SHP77 treated with DMSO at 0.1 percent for 48 hours (cell line): ENCODE measurements at regions not wholly inside any gene's neighbourhood (a gene's known extent, or its start where the extent isn't known, plus 50 kb on each side); places are given as distances from the start of the nearest gene placed in this dataset.
"Not testable (repeated sequence)": the region's sequence is repeated elsewhere in the genome, so short reads cannot be mapped to it uniquely, and the experiment has no call there.

Experiments
- DNase-seq: peaks from one replicate; lab custom pipeline; 2025; lab: John Stamatoyannopoulos, UW

- peak; percentile 54 for DNase-seq
Measured at GRCh38 chr3:164113371-164114332, 964.6 kb downstream of the SI start.

DNA sequence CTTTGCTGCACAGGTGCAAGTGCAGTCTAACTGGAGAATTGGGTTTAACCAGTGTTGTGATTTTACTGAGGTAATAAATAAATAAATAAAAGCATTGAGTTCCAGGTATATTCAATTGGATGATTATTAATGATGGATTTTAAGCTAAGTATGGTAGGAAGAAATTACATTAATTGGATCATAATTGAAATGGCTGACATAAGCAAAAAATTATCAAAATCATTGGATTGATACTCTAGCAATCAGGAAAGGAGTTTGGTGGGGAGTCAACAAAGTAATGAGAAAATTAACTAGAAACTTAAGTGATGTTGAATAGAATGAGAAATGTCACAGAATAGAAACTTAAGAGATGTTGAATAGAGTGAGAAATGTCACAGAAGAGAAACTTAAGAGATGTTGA lies 981.9 kb downstream of the SI start:
- no peak for DNase-seq

GRCh38 chr3:164095949-164096348 lies 982.3 kb downstream of the SI start:
- no peak for DNase-seq

DNA sequence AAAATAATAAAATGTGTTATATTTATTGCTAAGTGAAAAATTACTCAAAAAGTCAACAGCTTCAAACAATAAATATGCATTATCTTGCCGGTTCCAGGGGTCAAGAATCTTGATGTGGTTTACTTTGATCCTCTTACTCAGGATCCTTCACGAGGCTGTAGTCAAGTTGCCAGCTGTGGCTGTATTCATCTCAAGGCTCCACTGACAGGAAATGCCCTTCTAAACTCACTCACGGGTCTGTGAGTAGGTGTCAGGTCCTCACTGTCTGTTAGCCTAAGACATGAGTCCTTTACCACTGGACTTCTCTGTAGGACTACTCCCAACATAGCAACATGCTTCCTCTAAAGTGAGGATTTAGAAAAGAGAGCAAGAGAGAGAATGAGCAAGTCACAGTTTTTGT lies 983.0 kb downstream of the SI start:
- DNase-seq = no peak

GRCh38 chr3:164094546-164094945 lies 983.8 kb downstream of the SI start:
- DNase-seq = no peak

DNA sequence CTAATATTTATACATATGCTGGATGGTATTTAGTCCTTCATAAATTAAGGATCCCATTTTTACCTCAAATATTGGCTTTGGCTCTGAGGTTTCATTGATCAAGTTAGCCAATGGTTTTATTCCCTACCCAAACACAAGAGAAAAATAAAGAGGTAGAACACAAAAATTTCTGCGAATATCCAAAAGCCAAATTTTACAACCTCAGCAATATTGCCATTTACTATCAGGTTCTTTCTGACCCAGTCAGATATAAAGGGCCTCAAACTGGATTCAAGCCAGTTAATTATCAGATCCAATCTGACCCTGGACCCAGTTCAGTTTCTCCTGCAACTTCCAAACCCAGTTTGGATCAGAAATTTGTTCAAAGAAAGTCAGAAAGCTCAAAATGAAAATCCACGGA lies 998.1 kb downstream of the SI start:
- DNase-seq = no peak

DNA sequence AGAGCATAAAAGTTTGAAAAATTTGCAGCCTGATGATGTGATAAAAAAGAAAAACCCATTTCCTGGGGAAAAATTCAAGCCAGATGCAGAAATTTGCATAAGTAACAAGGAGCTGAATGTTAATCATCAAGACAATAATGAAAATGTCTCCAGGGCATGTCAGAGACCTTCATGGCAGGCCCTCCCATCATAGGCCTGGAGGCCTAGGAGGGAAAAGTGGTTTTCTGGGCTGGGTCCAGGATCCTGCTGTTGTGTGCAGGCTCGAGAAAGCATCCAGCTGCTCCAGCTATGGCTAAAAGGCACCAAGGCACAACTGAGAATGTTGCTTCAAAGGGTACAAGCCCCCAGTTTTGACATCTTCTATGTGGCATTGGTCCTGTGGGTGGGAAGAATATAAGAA lies 1014.0 kb downstream of the SI start:
- DNase-seq = no peak

DNA sequence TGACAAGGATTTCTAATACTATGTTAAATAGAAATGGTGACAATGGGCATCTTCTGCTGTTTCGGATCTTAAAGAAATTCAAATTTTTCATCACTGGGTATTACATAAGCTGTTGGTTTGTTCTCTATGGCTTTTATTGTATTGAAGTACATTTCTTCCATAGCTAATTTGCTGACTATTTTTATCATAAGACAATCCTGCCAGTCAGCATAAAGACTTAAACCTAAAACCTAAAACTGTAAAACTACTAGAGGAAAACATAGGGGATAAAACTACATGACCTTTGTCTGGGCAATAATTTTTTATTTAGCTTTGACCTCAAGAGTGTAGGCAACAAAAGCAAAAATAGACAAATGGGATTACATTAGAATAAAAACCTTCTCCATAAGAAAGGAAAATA lies 1017.4 kb downstream of the SI start:
- no peak for DNase-seq

GRCh38 chr3:164049847-164050246 lies 1028.4 kb downstream of the SI start:
- DNase-seq = no peak

- DNase-seq = no peak
Measured at GRCh38 chr3:164048451-164048850, 1029.8 kb downstream of the SI start.

GRCh38 chr3:164040991-164041390 lies 1037.3 kb downstream of the SI start:
- DNase-seq = no peak

- DNase-seq = no peak
Measured at GRCh38 chr3:164030194-164030593, 1048.1 kb downstream of the SI start.

DNA sequence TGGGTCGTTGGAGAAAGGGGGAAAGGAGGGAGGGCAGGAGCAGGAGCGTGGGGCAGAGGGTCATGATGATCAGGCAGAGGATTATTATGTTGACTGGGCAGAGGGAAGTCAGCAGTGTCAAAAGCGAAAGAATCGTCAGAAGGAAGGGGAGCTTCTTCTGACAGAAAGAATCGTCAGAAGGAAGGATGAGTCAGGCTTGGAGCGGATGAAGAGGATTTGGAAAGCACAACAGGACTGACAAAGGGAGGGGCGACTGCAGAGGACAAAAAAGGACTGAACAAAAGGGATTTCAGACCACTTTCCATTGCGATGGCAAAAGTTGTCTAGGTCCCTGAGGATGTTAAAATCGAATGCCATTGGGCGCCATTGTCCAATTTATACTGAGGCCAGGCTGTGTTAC lies 1053.5 kb downstream of the SI start:
- no peak for DNase-seq

GRCh38 chr3:164023480-164023879 lies 1054.8 kb downstream of the SI start:
- DNase-seq = no peak

- no peak for DNase-seq
Measured at GRCh38 chr3:164018500-164018899, 1059.8 kb downstream of the SI start.

DNA sequence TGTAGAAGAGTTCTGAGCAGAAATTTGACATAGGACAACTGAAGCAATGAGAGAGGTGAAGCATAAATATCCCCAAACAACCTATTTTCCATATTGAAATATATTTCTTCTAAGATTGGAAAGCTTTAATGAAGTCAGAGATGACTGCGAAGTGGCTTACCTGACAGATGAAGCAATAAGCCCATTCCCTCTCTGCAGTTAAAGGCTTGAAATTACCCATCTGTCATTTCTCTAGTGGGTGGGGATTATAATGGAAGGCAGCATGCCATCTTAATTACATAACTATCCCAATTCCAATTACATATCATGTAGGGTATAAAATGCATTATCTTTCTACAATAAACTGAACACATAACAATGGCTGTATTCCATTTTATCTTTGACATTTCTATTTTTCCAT lies 1070.5 kb downstream of the SI start:
- no peak for DNase-seq

GRCh38 chr3:164004205-164004604 lies 1074.1 kb downstream of the SI start:
- DNase-seq = no peak

- DNase-seq = not testable (repeated sequence)
Measured at GRCh38 chr3:164003016-164003415, 1075.3 kb downstream of the SI start.

DNA sequence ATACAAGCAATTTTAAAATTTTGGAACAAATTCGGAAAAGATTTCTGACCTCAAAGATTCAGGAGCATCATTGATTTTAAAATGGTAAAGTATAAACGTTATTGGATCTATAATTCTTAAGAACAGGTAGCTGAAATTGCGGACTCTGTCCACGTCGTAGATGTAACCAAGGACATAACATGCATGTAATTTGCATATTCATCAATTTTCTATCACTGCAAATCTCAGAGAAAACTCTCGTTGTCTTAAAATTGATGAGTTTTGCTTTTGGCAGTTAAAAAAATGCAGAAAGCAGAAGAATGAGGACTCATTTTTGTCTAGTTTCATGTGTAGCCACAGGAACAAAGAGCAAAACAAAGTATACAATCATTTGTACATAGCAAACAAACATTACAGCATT lies 1094.4 kb downstream of the SI start:
- DNase-seq = no peak

DNA sequence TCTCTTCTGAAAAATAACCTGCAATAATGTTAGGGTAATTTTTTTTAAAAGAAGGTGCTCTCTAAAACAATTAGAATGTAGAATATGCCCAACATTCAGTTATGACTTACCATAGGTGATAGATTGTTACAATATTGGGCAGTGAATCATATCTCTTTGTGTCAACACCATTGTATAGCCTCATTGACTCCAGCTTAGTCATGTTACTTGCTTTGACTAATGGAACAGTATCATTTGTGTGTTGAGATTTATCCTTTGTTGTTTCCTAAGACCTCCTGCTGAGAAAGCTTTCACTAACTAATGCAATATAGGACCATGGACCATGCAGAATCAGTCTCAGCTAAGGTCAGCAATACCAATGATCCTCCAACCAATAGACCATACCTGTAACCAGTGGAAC lies 1106.4 kb downstream of the SI start:
- DNase-seq = no peak

DNA sequence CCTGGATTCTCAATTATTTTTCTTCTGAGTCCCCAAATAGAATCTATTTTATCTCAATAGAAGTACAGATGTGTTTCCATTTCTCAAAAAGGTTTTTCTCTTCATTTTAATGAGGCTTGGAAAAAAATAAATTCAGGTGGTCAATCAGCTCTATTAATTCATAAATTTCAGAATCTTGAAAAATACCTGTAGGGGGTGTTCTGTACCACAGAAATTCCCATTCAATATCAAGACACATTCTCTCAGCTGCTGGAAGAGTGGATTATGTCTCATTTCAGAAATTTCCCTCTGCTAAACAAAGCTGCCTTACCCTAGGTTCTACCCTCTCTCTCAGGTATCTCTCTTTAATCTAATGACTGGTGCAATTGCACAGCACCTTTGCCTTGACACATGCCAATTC lies 1121.2 kb downstream of the SI start:
- no peak for DNase-seq

DNA sequence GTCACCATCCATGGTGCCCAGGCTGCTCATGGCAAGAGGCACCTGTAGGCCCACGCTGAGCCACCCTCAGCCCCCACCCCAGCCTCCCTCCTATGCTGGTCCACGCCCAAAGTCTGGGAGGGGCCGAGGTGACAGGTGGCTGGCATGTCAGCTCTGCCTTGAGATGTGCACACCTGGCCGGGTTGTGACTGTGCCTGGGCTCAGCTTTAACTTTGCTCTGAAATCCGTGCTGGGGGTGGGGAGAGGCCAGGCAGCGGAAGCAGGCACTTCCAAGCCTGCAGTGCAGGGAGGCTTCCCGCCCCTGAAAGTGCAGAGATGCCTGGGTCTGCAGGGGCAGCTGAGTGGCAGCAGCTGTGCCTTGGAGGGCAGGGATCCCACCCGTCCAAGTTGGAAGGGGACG lies 1124.8 kb downstream of the SI start:
- DNase-seq = no peak

- DNase-seq = no peak
Measured at GRCh38 chr3:163952499-163952898, 1125.8 kb downstream of the SI start.

DNA sequence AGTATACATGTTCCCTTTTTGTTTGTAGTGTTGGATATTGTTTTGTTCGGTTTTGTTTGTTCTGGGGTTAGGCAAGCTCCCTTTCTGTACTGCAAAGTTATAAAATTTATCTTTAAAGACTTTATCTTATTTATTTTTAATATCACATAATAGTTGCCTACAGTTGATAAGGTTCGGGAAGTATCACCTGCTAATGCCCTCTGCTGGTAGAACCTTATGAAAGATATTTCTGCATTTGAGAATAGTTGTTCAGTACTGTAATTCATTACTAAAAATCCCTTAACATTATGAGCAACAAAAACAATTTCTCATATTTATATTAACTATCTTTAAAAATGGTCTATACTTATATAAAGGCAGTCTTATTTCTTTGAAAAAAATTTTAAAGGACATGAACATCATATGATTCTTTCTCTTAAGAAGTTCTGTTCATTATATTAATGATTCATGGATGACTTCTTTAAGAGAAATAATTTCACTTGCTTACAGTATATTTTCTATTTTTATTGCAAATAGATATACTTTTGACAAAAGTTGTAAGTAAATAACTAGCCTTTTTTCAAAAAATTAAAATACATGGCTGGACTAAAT lies 1126.8 kb downstream of the SI start:
- DNase-seq = no peak
